ENCODE measurements at regions not wholly inside any gene's neighbourhood (a gene's known extent, or its start where the extent isn't known, plus 50 kb on each side); places are given as distances from the start of the nearest gene placed in this dataset.

- no peak for TF ChIP-seq POLR2A (IDR thresholded peaks at IDR 0.05)
- TF ChIP-seq CTCF (IDR thresholded peaks at IDR 0.05) = no peak
- TF ChIP-seq POLR2AphosphoS5 (IDR thresholded peaks at IDR 0.05; ENCODE audit: insufficient read depth in 1 of 2, low read depth in 1 of 2) = no peak
These were observed 679.3 kb downstream of the DHX35 start for GRCh38 chr20:39641423-39641822.
